Smooth muscle cell (in vitro differentiated cells): ENCODE measurements at regions not wholly inside any gene's neighbourhood (a gene's known extent, or its start where the extent isn't known, plus 50 kb on each side); places are given as distances from the start of the nearest gene placed in this dataset.

Experiments
- DNase-seq: peaks from one replicate; lab custom pipeline; 2025; ENCODE audit not compliant: unreplicated experiment; lab: John Stamatoyannopoulos, UW
- H2AFZ ChIP-seq: fragments of 200-600 bp; sonication (generic); 2 replicates; pipeline ENCODE4 v1.6.0; 2016; ENCODE audit warnings: antibody characterized with exemption, low read depth, mild to moderate bottlenecking
- H3F3A ChIP-seq: fragments of 200-600 bp; sonication (generic); 2 replicates; pipeline ENCODE4 v1.6.0; 2017; ENCODE audit warnings: antibody characterized with exemption, low read depth
- H3K27ac ChIP-seq: fragments of 200-600 bp; sonication (generic); 2 replicates; pipeline ENCODE4 v1.5.1; 2016; ENCODE audit warnings: low read depth, mild to moderate bottlenecking
- H3K27me3 ChIP-seq: fragments of 200-600 bp; sonication (generic); 2 replicates; pipeline ENCODE4 v1.6.1; 2016; ENCODE audit warnings: low read depth, mild to moderate bottlenecking
- H3K36me3 ChIP-seq: fragments of 200-600 bp; sonication (generic); 2 replicates; pipeline ENCODE4 v1.5.1; 2016; ENCODE audit warnings: low read depth
- H3K4me1 ChIP-seq: fragments of 200-600 bp; sonication (generic); 2 replicates; pipeline ENCODE4 v1.5.1; 2016; ENCODE audit warnings: low read depth
- H3K4me2 ChIP-seq: fragments of 200-600 bp; sonication (generic); 2 replicates; pipeline ENCODE4 v1.6.0; 2016; ENCODE audit warnings: mild to moderate bottlenecking
- H3K4me3 ChIP-seq: fragments of 200-600 bp; sonication (generic); 2 replicates; pipeline ENCODE4 v1.5.1; 2016; ENCODE audit warnings: mild to moderate bottlenecking
- H3K79me2 ChIP-seq: fragments of 200-600 bp; sonication (generic); 2 replicates; pipeline ENCODE4 v1.6.0; 2016; ENCODE audit warnings: low read depth, mild to moderate bottlenecking
- H3K9ac ChIP-seq: fragments of 200-600 bp; sonication (generic); 2 replicates; pipeline ENCODE4 v1.6.0; 2016; ENCODE audit warnings: low read depth
- H3K9me3 ChIP-seq: fragments of 200-600 bp; sonication (generic); replicated peaks from 2 replicates; pipeline ENCODE4 v1.5.1; 2016; ENCODE audit warnings: low read depth
- H4K20me1 ChIP-seq: fragments of 200-600 bp; sonication (generic); 2 replicates; pipeline ENCODE4 v1.6.0; 2016; ENCODE audit warnings: low read depth
- WGBS: methylation state at CpG from one replicate; pipeline ENCODE4 v1.1.7; 2016; ENCODE audit warnings: low lambda C conversion rate; 5-methylcytosine and 5-hydroxymethylcytosine counted together
- TF ChIP-seq, protein P1 (sequence below): fragments of 200-600 bp; sonication (generic); IDR thresholded peaks from 2 replicates; pipeline ENCODE4 v1.5.1; 2017; ENCODE audit warnings: borderline replicate concordance, mild to moderate bottlenecking, antibody characterized with exemption; ENCODE audit not compliant: insufficient read depth, poor library complexity, severe bottlenecking

DNA sequence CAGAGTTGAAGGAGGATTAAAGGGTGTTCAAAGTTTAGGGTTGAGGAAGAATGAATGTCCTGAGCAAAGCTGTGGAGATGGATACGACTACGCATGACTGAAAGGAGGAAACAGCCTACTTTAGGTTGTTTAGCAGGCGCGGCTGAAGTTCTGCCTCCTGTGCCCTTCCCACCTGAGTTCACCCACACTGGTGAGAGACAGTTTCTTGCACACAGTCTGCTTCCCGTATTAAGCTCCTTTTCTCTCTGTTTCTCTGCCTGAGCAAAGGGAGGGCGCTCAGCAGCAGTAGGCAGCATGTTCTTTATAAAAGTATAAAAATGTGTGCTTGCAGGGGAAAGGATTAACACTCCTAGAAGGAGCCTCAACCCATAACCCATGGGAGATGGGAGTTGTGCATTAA, 224.0 kb upstream of the SMARCA2 start:
- Histone ChIP-seq H3K4me2 (no peak overlapping the region), H3K4me3 (no peak overlapping the region), H3K9ac (no peak overlapping the region), H2AFZ (no peak overlapping the region), H3K9me3 (no peaks in the 10 kb centered on the region), H4K20me1 (no peaks in the 10 kb centered on the region), H3K27me3 (no peaks in the 10 kb centered on the region), H3K4me1 (no peaks in the 10 kb centered on the region), H3F3A (no peaks in the 10 kb centered on the region), H3K36me3 (no peaks in the 10 kb centered on the region), H3K79me2 (no peaks in the 10 kb centered on the region), H3K27ac (no peak overlapping the region)
- 90% methylated on average over 6 of the region's 6 CpGs for WGBS
- TF ChIP-seq, protein P1, sequence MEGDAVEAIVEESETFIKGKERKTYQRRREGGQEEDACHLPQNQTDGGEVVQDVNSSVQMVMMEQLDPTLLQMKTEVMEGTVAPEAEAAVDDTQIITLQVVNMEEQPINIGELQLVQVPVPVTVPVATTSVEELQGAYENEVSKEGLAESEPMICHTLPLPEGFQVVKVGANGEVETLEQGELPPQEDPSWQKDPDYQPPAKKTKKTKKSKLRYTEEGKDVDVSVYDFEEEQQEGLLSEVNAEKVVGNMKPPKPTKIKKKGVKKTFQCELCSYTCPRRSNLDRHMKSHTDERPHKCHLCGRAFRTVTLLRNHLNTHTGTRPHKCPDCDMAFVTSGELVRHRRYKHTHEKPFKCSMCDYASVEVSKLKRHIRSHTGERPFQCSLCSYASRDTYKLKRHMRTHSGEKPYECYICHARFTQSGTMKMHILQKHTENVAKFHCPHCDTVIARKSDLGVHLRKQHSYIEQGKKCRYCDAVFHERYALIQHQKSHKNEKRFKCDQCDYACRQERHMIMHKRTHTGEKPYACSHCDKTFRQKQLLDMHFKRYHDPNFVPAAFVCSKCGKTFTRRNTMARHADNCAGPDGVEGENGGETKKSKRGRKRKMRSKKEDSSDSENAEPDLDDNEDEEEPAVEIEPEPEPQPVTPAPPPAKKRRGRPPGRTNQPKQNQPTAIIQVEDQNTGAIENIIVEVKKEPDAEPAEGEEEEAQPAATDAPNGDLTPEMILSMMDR, result no peak
- DNase-seq, result no peak

DNA sequence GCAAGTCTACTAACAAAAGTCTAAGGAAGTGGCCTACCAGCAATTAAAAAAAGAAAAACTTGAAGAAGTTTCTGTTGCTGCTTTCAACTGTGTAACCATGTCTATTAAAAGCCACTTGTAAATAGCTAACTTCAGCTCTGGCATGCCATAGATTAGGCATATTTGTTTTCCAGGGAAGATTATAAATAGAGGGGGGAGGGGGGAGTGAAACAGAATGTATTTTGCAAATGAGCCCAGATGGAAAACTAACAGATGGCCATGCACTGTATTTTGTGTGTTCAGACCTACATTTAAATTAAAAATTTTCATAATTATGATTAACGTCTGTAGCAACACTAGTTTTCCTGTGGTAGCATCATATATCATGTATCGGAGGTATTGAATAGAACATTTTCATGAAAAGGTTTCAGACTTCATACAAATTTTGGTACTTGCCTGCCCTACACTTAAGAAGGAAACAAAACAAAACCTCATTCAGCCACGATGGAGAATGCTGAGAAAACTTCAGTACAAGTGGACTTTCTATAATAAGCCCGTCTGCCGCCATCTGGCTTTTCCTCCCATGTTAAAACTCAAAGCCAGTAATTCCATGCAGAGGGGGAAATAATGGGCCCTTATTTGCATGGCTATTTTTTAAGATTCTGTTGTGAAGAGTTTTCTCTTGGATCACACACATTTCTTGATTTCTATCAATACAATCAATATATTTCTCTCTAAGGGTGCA, 220.4 kb upstream of the SMARCA2 start:
- Histone ChIP-seq H3K79me2 (no peaks in the 10 kb centered on the region), H3K9ac (no peak overlapping the region), H3F3A (no peaks in the 10 kb centered on the region), H3K4me1 (no peaks in the 10 kb centered on the region), H4K20me1 (no peaks in the 10 kb centered on the region), H3K36me3 (no peaks in the 10 kb centered on the region), H2AFZ (no peak overlapping the region), H3K27me3 (no peaks in the 10 kb centered on the region), H3K4me3 (no peak overlapping the region), H3K4me2 (no peak overlapping the region), H3K27ac (no peak overlapping the region), H3K9me3 (no peaks in the 10 kb centered on the region)
- TF ChIP-seq, protein P1, result no peak
- 83% methylated on average over 5 of the region's 5 CpGs for WGBS
- no peak for DNase-seq

DNA sequence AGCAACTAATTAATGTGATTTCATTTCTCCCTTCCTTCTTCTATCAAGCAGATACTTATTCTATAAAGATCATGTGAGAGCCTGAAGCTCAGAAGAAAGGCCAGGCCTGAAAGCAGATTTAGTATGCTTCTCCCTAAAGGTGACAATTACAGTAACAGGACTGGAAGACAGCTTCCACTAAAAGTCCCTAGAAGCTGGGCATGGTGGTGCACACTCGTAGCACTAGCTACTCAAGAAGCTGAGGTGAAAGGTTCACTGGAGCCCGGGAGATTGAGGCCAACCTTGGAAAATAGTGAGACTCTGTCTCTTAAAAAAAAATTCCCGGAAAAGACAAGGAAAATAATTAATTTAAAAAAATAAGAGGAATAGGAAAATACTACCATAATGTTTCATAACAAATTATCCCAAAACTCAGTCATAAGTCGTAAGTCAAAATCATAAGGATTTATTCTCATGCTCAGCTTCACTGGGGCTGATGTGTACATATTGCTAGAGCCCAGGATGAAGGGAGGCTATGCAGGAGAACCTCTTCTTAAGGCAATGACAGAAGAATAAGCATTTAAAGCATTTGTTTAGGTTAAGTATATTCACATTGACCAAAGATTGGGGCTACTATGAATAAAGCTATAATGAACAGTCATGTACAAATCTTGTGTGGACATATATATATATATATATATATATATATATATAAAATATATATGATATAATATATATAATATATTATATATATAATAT, 210.8 kb upstream of the SMARCA2 start:
- H3K79me2 ChIP-seq, result no peaks in the 10 kb centered on the region
- H3K9me3 ChIP-seq, result no peaks in the 10 kb centered on the region
- no peak overlapping the region for H3K4me2 ChIP-seq
- no peak overlapping the region for H3K9ac ChIP-seq
- no peak overlapping the region for H3K4me3 ChIP-seq
- TF ChIP-seq, protein P1, result no peak
- DNase-seq, result no peak
- H3F3A ChIP-seq, result no peaks in the 10 kb centered on the region
- no peaks in the 10 kb centered on the region for H4K20me1 ChIP-seq
- H2AFZ ChIP-seq, result no peak overlapping the region
- WGBS, result 86% methylated on average over 4 of the region's 4 CpGs
- H3K36me3 ChIP-seq, result no peaks in the 10 kb centered on the region
- H3K27me3 ChIP-seq, result no peaks in the 10 kb centered on the region
- no peaks in the 10 kb centered on the region for H3K4me1 ChIP-seq
- no peak overlapping the region for H3K27ac ChIP-seq

DNA sequence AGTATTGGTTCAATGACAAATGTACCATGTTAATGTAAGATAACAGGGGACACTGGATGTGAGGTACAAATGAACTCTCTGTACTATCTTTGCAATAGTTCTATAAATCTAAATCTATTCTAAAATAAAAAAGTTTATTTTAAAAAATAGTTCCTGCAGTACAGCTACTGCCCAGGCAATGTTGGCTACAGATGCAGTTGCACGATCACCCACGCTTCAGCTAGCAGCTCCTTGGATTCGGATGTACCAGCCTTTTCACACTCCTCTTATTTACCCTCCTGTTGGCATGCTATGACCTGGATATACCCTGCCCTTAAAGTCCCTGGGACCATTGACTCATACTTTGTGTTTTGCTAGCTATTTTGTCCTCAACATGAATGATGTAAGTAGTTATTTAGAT, 185.4 kb upstream of the SMARCA2 start:
- Histone ChIP-seq H2AFZ (no peak overlapping the region), H3K27me3 (no peaks in the 10 kb centered on the region), H3F3A (no peaks in the 10 kb centered on the region), H3K79me2 (no peaks in the 10 kb centered on the region), H3K4me2 (no peak overlapping the region), H4K20me1 (no peaks in the 10 kb centered on the region), H3K4me1 (no peaks in the 10 kb centered on the region), H3K27ac (no peak overlapping the region), H3K36me3 (no peaks in the 10 kb centered on the region), H3K9me3 (no peaks in the 10 kb centered on the region), H3K9ac (no peak overlapping the region), H3K4me3 (no peak overlapping the region)
- TF ChIP-seq, protein P1, result no peak
- WGBS, result 94% methylated on average over 3 of the region's 3 CpGs
- no peak for DNase-seq
